Fibroblast of lung (primary cell): ENCODE measurements at regions not wholly inside any gene's neighbourhood (a gene's known extent, or its start where the extent isn't known, plus 50 kb on each side); places are given as distances from the start of the nearest gene placed in this dataset.

Experiments
- DNase-seq, 2 donors: peaks; one replicate each; pipeline versions ENCODE4 v3.0.0 to v3.0.0-alpha.2; 2010; ENCODE audit warnings: low read depth in 2 of 2
- H2AFZ ChIP-seq: 2 replicates; pipeline ENCODE4 v1.5.1; 2012; ENCODE audit warnings: low read length, control low read depth, inconsistent platforms
- H3K27ac ChIP-seq: 2 replicates; pipeline ENCODE4 v1.5.1; 2011; ENCODE audit warnings: low read length, control low read depth; ENCODE audit not compliant: insufficient read depth
- H3K27me3 ChIP-seq: 2 replicates; pipeline ENCODE4 v1.5.1; 2011; ENCODE audit warnings: mild to moderate bottlenecking, low read length; ENCODE audit not compliant: control insufficient read depth, insufficient read depth
- H3K36me3 ChIP-seq: 2 replicates; pipeline ENCODE4 v1.5.1; 2011; ENCODE audit warnings: low read length; ENCODE audit not compliant: control insufficient read depth, insufficient read depth
- H3K4me1 ChIP-seq: 2 replicates; pipeline ENCODE4 v1.5.1; 2011; ENCODE audit warnings: low read length; ENCODE audit not compliant: control insufficient read depth, insufficient read depth; ENCODE audit errors: extremely low read depth
- H3K4me2 ChIP-seq: 2 replicates; pipeline ENCODE4 v1.5.1; 2011; ENCODE audit warnings: low read length, control low read depth; ENCODE audit not compliant: insufficient read depth; ENCODE audit errors: extremely low read depth
- H3K4me3 ChIP-seq, 4 experiments: fragments of 200-600 bp in 1 of 4; sonication (generic) in 1 of 4; replicated peaks in 1 of 4; 2 replicates each; pipeline ENCODE4 v1.5.1; 2011 to 2016; ENCODE audit warnings: low read length in 4 of 4, low read depth in 3 of 4, mild to moderate bottlenecking in 3 of 4, control low read depth in 2 of 4, inconsistent platforms in 1 of 4, mixed read lengths in 1 of 4; ENCODE audit not compliant: insufficient read depth in 1 of 4; ENCODE audit errors: control extremely low read depth in 1 of 4
- H3K79me2 ChIP-seq: 2 replicates; pipeline ENCODE4 v1.5.1; 2012; ENCODE audit warnings: mild to moderate bottlenecking, low read length, inconsistent platforms; ENCODE audit not compliant: control insufficient read depth, insufficient read depth
- H3K9ac ChIP-seq: 2 replicates; pipeline ENCODE4 v1.5.1; 2011; ENCODE audit warnings: mild to moderate bottlenecking, low read length, control low read depth; ENCODE audit not compliant: insufficient read depth
- H3K9me3 ChIP-seq: 2 replicates; pipeline ENCODE4 v1.5.1; 2012; ENCODE audit warnings: low read depth, low read length; ENCODE audit not compliant: control insufficient read depth, insufficient read depth
- H4K20me1 ChIP-seq: 2 replicates; pipeline ENCODE4 v1.5.1; 2011; ENCODE audit warnings: low read length; ENCODE audit not compliant: control insufficient read depth, insufficient read depth; ENCODE audit errors: extremely low read depth
- CTCF ChIP-seq, 2 donors: IDR thresholded peaks in 1 of 2; conservative IDR thresholded peaks in 1 of 2; 1 replicate in 1 of 2; 2 replicates in 1 of 2; pipeline ENCODE4 v1.5.1; 2011 to 2012; ENCODE audit warnings: low read length in 2 of 2, control low read depth in 1 of 2, inconsistent platforms in 1 of 2, low read depth in 1 of 2, mild to moderate bottlenecking in 1 of 2
- EZH2 ChIP-seq: IDR thresholded peaks from 2 replicates; pipeline ENCODE4 v1.5.1; 2012; ENCODE audit warnings: low read length, control low read depth, mild to moderate bottlenecking; ENCODE audit errors: missing control alignments

GRCh38 chr9:19989213-19989612 is 200.4 kb upstream of the SLC24A2 start:
- H3K9ac ChIP-seq = no peak overlapping the region
- H3K27me3 ChIP-seq = no peaks in the 10 kb centered on the region
- no peak overlapping the region for H3K27ac ChIP-seq
- H3K4me2 ChIP-seq = no peak overlapping the region
- H2AFZ ChIP-seq = no peak overlapping the region
- no peak for DNase-seq
- no peaks in the 10 kb centered on the region for H3K79me2 ChIP-seq
- H3K36me3 ChIP-seq = no peaks in the 10 kb centered on the region
- no peaks in the 10 kb centered on the region for H3K9me3 ChIP-seq
- no peak overlapping the region for H3K4me3 ChIP-seq
- peaks cover 4% of the 10 kb centered on the region for H3K4me1 ChIP-seq
- no peaks in the 10 kb centered on the region for H4K20me1 ChIP-seq
- TF ChIP-seq CTCF (conservative IDR thresholded peaks at IDR 0.05 in 1 of 2, IDR thresholded peaks at IDR 0.05 in 1 of 2; ENCODE audit: low read depth in 1 of 2, low read length in 2 of 2) (no peak), EZH2 (no peak)

- H4K20me1 ChIP-seq = no peaks in the 10 kb centered on the region
- no peak overlapping the region for H3K4me2 ChIP-seq
- no peaks in the 10 kb centered on the region for H3K36me3 ChIP-seq
- no peak overlapping the region for H3K9ac ChIP-seq
- no peak overlapping the region for H3K4me3 ChIP-seq
- H3K4me1 ChIP-seq = peaks cover 4% of the 10 kb centered on the region
- no peaks in the 10 kb centered on the region for H3K27me3 ChIP-seq
- no peak for TF ChIP-seq EZH2
- no peak for TF ChIP-seq CTCF (conservative IDR thresholded peaks at IDR 0.05 in 1 of 2, IDR thresholded peaks at IDR 0.05 in 1 of 2; ENCODE audit: low read depth in 1 of 2, low read length in 2 of 2)
- H3K79me2 ChIP-seq = no peaks in the 10 kb centered on the region
- no peak overlapping the region for H3K27ac ChIP-seq
- H2AFZ ChIP-seq = no peak overlapping the region
- DNase-seq = no peak
- H3K9me3 ChIP-seq = no peaks in the 10 kb centered on the region
Observed at GRCh38 chr9:19988281-19988680, 199.4 kb upstream of the SLC24A2 start.

GRCh38 chr9:19985081-19985480 is 196.2 kb upstream of the SLC24A2 start:
- Histone ChIP-seq H3K79me2 (no peaks in the 10 kb centered on the region), H3K27me3 (no peaks in the 10 kb centered on the region), H3K9me3 (no peaks in the 10 kb centered on the region), H3K27ac (no peak overlapping the region), H3K4me1 (no peaks in the 10 kb centered on the region), H4K20me1 (no peaks in the 10 kb centered on the region), H2AFZ (no peak overlapping the region), H3K9ac (no peak overlapping the region), H3K36me3 (no peaks in the 10 kb centered on the region), H3K4me2 (no peak overlapping the region), H3K4me3 (no peak overlapping the region)
- no peak for DNase-seq
- TF ChIP-seq EZH2 (no peak), CTCF (conservative IDR thresholded peaks at IDR 0.05 in 1 of 2, IDR thresholded peaks at IDR 0.05 in 1 of 2; ENCODE audit: low read depth in 1 of 2, low read length in 2 of 2) (no peak)
